ENCODE measurements at regions not wholly inside any gene's neighbourhood (a gene's known extent, or its start where the extent isn't known, plus 50 kb on each side); places are given as distances from the start of the nearest gene placed in this dataset.
"Not testable (repeated sequence)": the region's sequence is repeated elsewhere in the genome, so short reads cannot be mapped to it uniquely, and the experiment has no call there.

GRCh38 chr7:156036153-156036552 is 223.9 kb upstream of the SHH start:
- no peaks in the 10 kb centered on the region for H4K20me1 ChIP-seq (ENCODE audit: low read depth, low read length)
- no peaks in the 10 kb centered on the region for H3F3A ChIP-seq (ENCODE audit: insufficient read depth)
- 0 out of 2 replicates have a peak, but pooled peaks cover 3% of the 10 kb centered on the region for H3K27me3 ChIP-seq (ENCODE audit: low read length)
- H3K9me2 ChIP-seq (replicated peaks; ENCODE audit: insufficient read depth, low read length), result no peaks in the 10 kb centered on the region
- H3K4me2 ChIP-seq (ENCODE audit: low read depth, low read length, poor library complexity, severe bottlenecking), result no peak overlapping the region
- no peak overlapping the region for H3K4me3 ChIP-seq (ENCODE audit: insufficient read depth, low read length, poor library complexity, severe bottlenecking)
- H3K36me3 ChIP-seq (ENCODE audit: low read length), result no peaks in the 10 kb centered on the region
- H3K79me2 ChIP-seq (ENCODE audit: insufficient read depth, low read length), result no peaks in the 10 kb centered on the region
- H2AFZ ChIP-seq (ENCODE audit: low read depth, low read length, severe bottlenecking), result no peak overlapping the region
- TF ChIP-seq EZH2phosphoT487 (conservative IDR thresholded peaks at IDR 0.05; ENCODE audit: low read length) (no peak), CTCF (IDR thresholded peaks at IDR 0.05; ENCODE audit: insufficient read depth, low read length, poor library complexity, severe bottlenecking) (no peak)
- H3K27ac ChIP-seq (ENCODE audit: low read depth, low read length), result no peak overlapping the region
- H3K9ac ChIP-seq (ENCODE audit: low read length), result no peak overlapping the region
- 0 out of 2 replicates have a peak, but pooled peaks cover 3% of the 10 kb centered on the region for H3K9me3 ChIP-seq (ENCODE audit: insufficient read depth, low read length)

GRCh38 chr7:156035387-156035786 is 223.1 kb upstream of the SHH start:
- H3K79me2 ChIP-seq (ENCODE audit: insufficient read depth, low read length); H3F3A ChIP-seq (ENCODE audit: insufficient read depth); H3K4me2 ChIP-seq (ENCODE audit: low read depth, low read length, poor library complexity, severe bottlenecking); H4K20me1 ChIP-seq (ENCODE audit: low read depth, low read length); H3K9me2 ChIP-seq (replicated peaks; ENCODE audit: insufficient read depth, low read length); H2AFZ ChIP-seq (ENCODE audit: low read depth, low read length, severe bottlenecking); H3K36me3 ChIP-seq (ENCODE audit: low read length); H3K9ac ChIP-seq (ENCODE audit: low read length); H3K27me3 ChIP-seq (ENCODE audit: low read length); H3K27ac ChIP-seq (ENCODE audit: low read depth, low read length); H3K9me3 ChIP-seq (ENCODE audit: insufficient read depth, low read length); H3K4me3 ChIP-seq (ENCODE audit: insufficient read depth, low read length, poor library complexity, severe bottlenecking): not testable (repeated sequence)

GRCh38 chr7:156034397-156034796 is 222.1 kb upstream of the SHH start:
- Histone ChIP-seq H3K79me2 (ENCODE audit: insufficient read depth, low read length) (no peaks in the 10 kb centered on the region), H3K27ac (ENCODE audit: low read depth, low read length) (no peak overlapping the region), H4K20me1 (ENCODE audit: low read depth, low read length) (no peaks in the 10 kb centered on the region), H3K9ac (ENCODE audit: low read length) (no peak overlapping the region), H3K9me3 (ENCODE audit: insufficient read depth, low read length) (0 out of 2 replicates have a peak, but pooled peaks cover 3% of the 10 kb centered on the region), H3K4me3 (ENCODE audit: insufficient read depth, low read length, poor library complexity, severe bottlenecking) (no peak overlapping the region), H2AFZ (ENCODE audit: low read depth, low read length, severe bottlenecking) (no peak overlapping the region), H3K36me3 (ENCODE audit: low read length) (no peaks in the 10 kb centered on the region), H3K9me2 (replicated peaks; ENCODE audit: insufficient read depth, low read length) (no peaks in the 10 kb centered on the region), H3K4me2 (ENCODE audit: low read depth, low read length, poor library complexity, severe bottlenecking) (no peak overlapping the region), H3F3A (ENCODE audit: insufficient read depth) (no peaks in the 10 kb centered on the region), H3K27me3 (ENCODE audit: low read length) (0 out of 2 replicates have a peak, but pooled peaks cover 3% of the 10 kb centered on the region)
- TF ChIP-seq CTCF (IDR thresholded peaks at IDR 0.05; ENCODE audit: insufficient read depth, low read length, poor library complexity, severe bottlenecking), result no peak
- no peak for TF ChIP-seq EZH2phosphoT487 (conservative IDR thresholded peaks at IDR 0.05; ENCODE audit: low read length)

GRCh38 chr7:156032973-156033372 is 220.7 kb upstream of the SHH start:
- H3K27ac ChIP-seq (ENCODE audit: low read depth, low read length), result no peak overlapping the region
- H3F3A ChIP-seq (ENCODE audit: insufficient read depth), result no peaks in the 10 kb centered on the region
- H3K4me3 ChIP-seq (ENCODE audit: insufficient read depth, low read length, poor library complexity, severe bottlenecking), result no peak overlapping the region
- H3K36me3 ChIP-seq (ENCODE audit: low read length), result no peaks in the 10 kb centered on the region
- H3K27me3 ChIP-seq (ENCODE audit: low read length), result 0 out of 2 replicates have a peak, but pooled peaks cover 3% of the 10 kb centered on the region
- no peak overlapping the region for H3K4me2 ChIP-seq (ENCODE audit: low read depth, low read length, poor library complexity, severe bottlenecking)
- H3K9me2 ChIP-seq (replicated peaks; ENCODE audit: insufficient read depth, low read length), result no peaks in the 10 kb centered on the region
- H3K9me3 ChIP-seq (ENCODE audit: insufficient read depth, low read length), result 0 out of 2 replicates have a peak, but pooled peaks cover 3% of the 10 kb centered on the region
- no peak for TF ChIP-seq EZH2phosphoT487 (conservative IDR thresholded peaks at IDR 0.05; ENCODE audit: low read length)
- TF ChIP-seq CTCF (IDR thresholded peaks at IDR 0.05; ENCODE audit: insufficient read depth, low read length, poor library complexity, severe bottlenecking), result no peak
- no peaks in the 10 kb centered on the region for H3K79me2 ChIP-seq (ENCODE audit: insufficient read depth, low read length)
- no peak overlapping the region for H3K9ac ChIP-seq (ENCODE audit: low read length)
- H2AFZ ChIP-seq (ENCODE audit: low read depth, low read length, severe bottlenecking), result no peak overlapping the region
- H4K20me1 ChIP-seq (ENCODE audit: low read depth, low read length), result no peaks in the 10 kb centered on the region
